BLaER1 (cell line): ENCODE measurements at regions not wholly inside any gene's neighbourhood (a gene's known extent, or its start where the extent isn't known, plus 50 kb on each side); places are given as distances from the start of the nearest gene placed in this dataset.

Experiments
- H3K27ac ChIP-seq: shearing (Covaris generic); formaldehyde crosslinking; 2 replicates; pipeline ENCODE4 v1.8.1; 2022
- H3K27me3 ChIP-seq: shearing (Covaris generic); formaldehyde crosslinking; 2 replicates; pipeline ENCODE4 v1.8.1; 2022
- H3K36me3 ChIP-seq: shearing (Covaris generic); formaldehyde crosslinking; 2 replicates; pipeline ENCODE4 v1.8.1; 2022
- H3K4me1 ChIP-seq: shearing (Covaris generic); formaldehyde crosslinking; 2 replicates; pipeline ENCODE4 v1.8.1; 2022
- H3K4me2 ChIP-seq: shearing (Covaris generic); formaldehyde crosslinking; 2 replicates; pipeline ENCODE4 v1.8.1; 2022
- H3K4me3 ChIP-seq: shearing (Covaris generic); formaldehyde crosslinking; 2 replicates; pipeline ENCODE4 v1.8.1; 2022
- H3K9ac ChIP-seq: shearing (Covaris generic); formaldehyde crosslinking; 2 replicates; pipeline ENCODE4 v1.8.1; 2022
- H3K9me3 ChIP-seq: shearing (Covaris generic); formaldehyde crosslinking; 2 replicates; pipeline ENCODE4 v1.8.1; 2022
- H4K20me1 ChIP-seq: shearing (Covaris generic); formaldehyde crosslinking; 2 replicates; pipeline ENCODE4 v1.8.1; 2022
- Cebpa-rat ChIP-seq: shearing (Covaris generic); IDR thresholded peaks from 2 replicates; pipeline ENCODE4 v1.8.1; 2022

GRCh38 chr2:221850076-221850475 is 278.0 kb upstream of the EPHA4 start:
- peaks cover 5% of the 10 kb centered on the region for H3K4me1 ChIP-seq
- H3K27ac ChIP-seq = no peak overlapping the region
- H3K36me3 ChIP-seq = no peaks in the 10 kb centered on the region
- TF ChIP-seq Cebpa-rat = no peak
- H3K4me3 ChIP-seq = no peak overlapping the region
- no peaks in the 10 kb centered on the region for H3K9me3 ChIP-seq
- no peak overlapping the region for H3K9ac ChIP-seq
- H3K27me3 ChIP-seq = no peaks in the 10 kb centered on the region
- H4K20me1 ChIP-seq = no peaks in the 10 kb centered on the region
- no peak overlapping the region for H3K4me2 ChIP-seq

- Histone ChIP-seq H3K9me3 (no peaks in the 10 kb centered on the region), H3K4me2 (no peak overlapping the region), H3K4me3 (no peak overlapping the region), H3K27ac (no peak overlapping the region), H4K20me1 (no peaks in the 10 kb centered on the region), H3K4me1 (peaks cover 22% of the 10 kb centered on the region), H3K9ac (no peak overlapping the region), H3K36me3 (no peaks in the 10 kb centered on the region), H3K27me3 (no peaks in the 10 kb centered on the region)
- TF ChIP-seq Cebpa-rat = no peak
Observed at GRCh38 chr2:221848286-221848685, 276.2 kb upstream of the EPHA4 start.

- no peak overlapping the region for H3K9ac ChIP-seq
Observed at GRCh38 chr2:221845021-221845365, 272.9 kb upstream of the EPHA4 start.

GRCh38 chr2:221844212-221845020 is 272.3 kb upstream of the EPHA4 start:
- H3K36me3 ChIP-seq = no peaks in the 10 kb centered on the region

More at GRCh38 chr2:221845021-221845365, 272.9 kb upstream of the EPHA4 start:
- Histone ChIP-seq H3K4me3 (no peak overlapping the region), H3K4me1 (peaks cover 22% of the 10 kb centered on the region), H3K4me2 (peak overlapping the region; percentile 61), H3K36me3 (no peaks in the 10 kb centered on the region), H4K20me1 (no peaks in the 10 kb centered on the region), H3K9me3 (no peaks in the 10 kb centered on the region), H3K27ac (0 out of 2 replicates have a peak overlapping the region, but pooled peaks have one; percentile 52), H3K27me3 (no peaks in the 10 kb centered on the region)
- TF ChIP-seq Cebpa-rat = no peak

GRCh38 chr2:221836095-221836494 is 264.0 kb upstream of the EPHA4 start:
- Histone ChIP-seq H3K4me3 (no peak overlapping the region), H3K27ac (no peak overlapping the region), H3K27me3 (no peaks in the 10 kb centered on the region), H3K4me1 (no peaks in the 10 kb centered on the region; the same call in 1 of the 2 replicates), H3K36me3 (no peaks in the 10 kb centered on the region), H3K4me2 (no peak overlapping the region), H3K9ac (no peak overlapping the region), H4K20me1 (no peaks in the 10 kb centered on the region), H3K9me3 (no peaks in the 10 kb centered on the region)
- no peak for TF ChIP-seq Cebpa-rat

More at GRCh38 chr2:221844212-221845020, 272.3 kb upstream of the EPHA4 start:
- TF ChIP-seq Cebpa-rat = no peak
- Histone ChIP-seq H3K27me3 (no peaks in the 10 kb centered on the region), H3K27ac (peak overlapping the region; percentile 52), H3K4me1 (peaks cover 22% of the 10 kb centered on the region), H3K4me2 (peak overlapping the region; percentile 61), H4K20me1 (no peaks in the 10 kb centered on the region), H3K9ac (no peak overlapping the region), H3K9me3 (no peaks in the 10 kb centered on the region), H3K4me3 (peak overlapping the region; percentile 9; the same call in 1 of the 2 replicates)

- H3K4me2 ChIP-seq = no peak overlapping the region
- no peaks in the 10 kb centered on the region for H3K36me3 ChIP-seq
- H3K4me3 ChIP-seq = no peak overlapping the region
- H3K4me1 ChIP-seq = no peaks in the 10 kb centered on the region; the same call in 1 of the 2 replicates
- H3K9ac ChIP-seq = no peak overlapping the region
- no peaks in the 10 kb centered on the region for H4K20me1 ChIP-seq
- no peak for TF ChIP-seq Cebpa-rat
- H3K9me3 ChIP-seq = no peaks in the 10 kb centered on the region
- no peaks in the 10 kb centered on the region for H3K27me3 ChIP-seq
- H3K27ac ChIP-seq = no peak overlapping the region
Observed at GRCh38 chr2:221833966-221834365, 261.9 kb upstream of the EPHA4 start.

GRCh38 chr2:221831051-221831450 is 258.9 kb upstream of the EPHA4 start:
- Histone ChIP-seq H3K4me1 (no peaks in the 10 kb centered on the region), H3K36me3 (no peaks in the 10 kb centered on the region), H4K20me1 (no peaks in the 10 kb centered on the region), H3K27me3 (no peaks in the 10 kb centered on the region), H3K4me3 (no peak overlapping the region), H3K4me2 (no peak overlapping the region), H3K9ac (no peak overlapping the region), H3K9me3 (no peaks in the 10 kb centered on the region), H3K27ac (no peak overlapping the region)
- no peak for TF ChIP-seq Cebpa-rat

GRCh38 chr2:221822416-221822815 is 250.3 kb upstream of the EPHA4 start:
- H4K20me1 ChIP-seq = no peaks in the 10 kb centered on the region
- no peaks in the 10 kb centered on the region for H3K27me3 ChIP-seq
- H3K36me3 ChIP-seq = no peaks in the 10 kb centered on the region
- no peak overlapping the region for H3K9ac ChIP-seq
- no peak overlapping the region for H3K4me3 ChIP-seq
- no peaks in the 10 kb centered on the region for H3K4me1 ChIP-seq
- TF ChIP-seq Cebpa-rat = no peak
- H3K4me2 ChIP-seq = no peak overlapping the region
- H3K9me3 ChIP-seq = no peaks in the 10 kb centered on the region
- H3K27ac ChIP-seq = no peak overlapping the region

- Histone ChIP-seq H3K36me3 (no peaks in the 10 kb centered on the region), H3K27me3 (no peaks in the 10 kb centered on the region), H3K4me2 (no peak overlapping the region), H3K4me1 (no peaks in the 10 kb centered on the region), H3K4me3 (no peak overlapping the region), H3K27ac (no peak overlapping the region), H3K9me3 (no peaks in the 10 kb centered on the region), H3K9ac (no peak overlapping the region), H4K20me1 (no peaks in the 10 kb centered on the region)
- no peak for TF ChIP-seq Cebpa-rat
Observed at GRCh38 chr2:221818616-221819320, 246.7 kb upstream of the EPHA4 start.

GRCh38 chr2:221817878-221818277 is 245.8 kb upstream of the EPHA4 start:
- H3K4me3 ChIP-seq = no peak overlapping the region
- H3K4me2 ChIP-seq = no peak overlapping the region
- no peak overlapping the region for H3K9ac ChIP-seq
- no peaks in the 10 kb centered on the region for H3K27me3 ChIP-seq
- H3K27ac ChIP-seq = no peak overlapping the region
- no peak for TF ChIP-seq Cebpa-rat
- no peaks in the 10 kb centered on the region for H3K36me3 ChIP-seq
- no peaks in the 10 kb centered on the region for H3K9me3 ChIP-seq
- H4K20me1 ChIP-seq = no peaks in the 10 kb centered on the region
- H3K4me1 ChIP-seq = no peaks in the 10 kb centered on the region
